MCF 10A (cell line): ENCODE measurements at regions not wholly inside any gene's neighbourhood (a gene's known extent, or its start where the extent isn't known, plus 50 kb on each side); places are given as distances from the start of the nearest gene placed in this dataset.

ENCODE experiments used
- BruUV-seq: library from RNA; stranded (reverse); fragments of 400-500 nt; replicated peaks from 2 replicates; lab custom pipeline; 2021; lab: Mats Ljungman, UMichigan
- CTCF ChIA-PET: fragments of 300-600 bp; sonication (Branson Sonifier 250); formaldehyde crosslinking; extraction: SDS; loops from one replicate; lab custom pipeline; 2021; ENCODE audit warnings: antibody characterized with exemption, inconsistent platforms; lab: Yijun Ruan, JAX
- POLR2A ChIA-PET: fragments of 300-600, 350-650 bp; sonication (Branson Sonifier 250); formaldehyde crosslinking; extraction: SDS; loops from one replicate; lab custom pipeline; 2020; ENCODE audit warnings: antibody characterized with exemption, inconsistent platforms; lab: Yijun Ruan, JAX
- DNase-seq: peaks from one replicate; pipeline ENCODE4 v3.0.0-alpha.2; 2018; ENCODE audit not compliant: unreplicated experiment
- H3K27ac Mint-ChIP-seq: one replicate; pipeline ENCODE4 v1.8.0; 2022; ENCODE audit warnings: mild to moderate bottlenecking, low read depth, mixed read lengths; ENCODE audit not compliant: unreplicated experiment
- H3K27me3 Mint-ChIP-seq: one replicate; pipeline ENCODE4 v1.8.0; 2022; ENCODE audit warnings: mixed read lengths; ENCODE audit not compliant: insufficient read depth, unreplicated experiment
- H3K36me3 Mint-ChIP-seq: one replicate; pipeline ENCODE4 v1.8.0; 2022; ENCODE audit warnings: mild to moderate bottlenecking, moderate library complexity, mixed read lengths; ENCODE audit not compliant: insufficient read depth, unreplicated experiment
- H3K4me1 Mint-ChIP-seq: one replicate; pipeline ENCODE4 v1.8.0; 2022; ENCODE audit warnings: mixed read lengths; ENCODE audit not compliant: insufficient read depth, unreplicated experiment
- H3K4me3 Mint-ChIP-seq: one replicate; pipeline ENCODE4 v1.8.0; 2022; ENCODE audit warnings: mild to moderate bottlenecking, moderate library complexity, mixed read lengths; ENCODE audit not compliant: unreplicated experiment
- H3K9me3 Mint-ChIP-seq: one replicate; pipeline ENCODE4 v1.8.0; 2022; ENCODE audit warnings: mixed read lengths; ENCODE audit not compliant: unreplicated experiment
- CTCF ChIP-seq: fragments of 200-600 bp; IDR thresholded peaks from one replicate; pipeline ENCODE4 v1.8.0; 2022; ENCODE audit warnings: antibody characterized with exemption, mild to moderate bottlenecking; ENCODE audit not compliant: unreplicated experiment
- intact Hi-C: fragments of 100-400 bp; cut with micrococcal nuclease; formaldehyde crosslinking; loops from 2 replicates; pipeline ENCODE4 v1.14.1; 2022

GRCh38 chr9:30970812-30971211, 1413.6 kb upstream of the ACO1 start:
- Mint-ChIP-seq H3K4me3 (no peak overlapping the region), H3K4me1 (no peaks in the 10 kb centered on the region), H3K36me3 (no peaks in the 10 kb centered on the region), H3K27me3 (peaks cover 29% of the 10 kb centered on the region), H3K9me3 (no peaks in the 10 kb centered on the region), H3K27ac (no peak overlapping the region)
- TF ChIP-seq CTCF = no peak
- no TSS peak for BruUV-seq
- POLR2A ChIA-PET = no interaction called here
- intact Hi-C loops = no loop called here
- peak; percentile 3 for DNase-seq
- CTCF ChIA-PET = no interaction called here

GRCh38 chr9:30972654-30973053, 1411.8 kb upstream of the ACO1 start:
- intact Hi-C loops = no loop called here
- H3K27me3 Mint-ChIP-seq = peaks cover 23% of the 10 kb centered on the region
- no peaks in the 10 kb centered on the region for H3K4me1 Mint-ChIP-seq
- POLR2A ChIA-PET = no interaction called here
- no peak for TF ChIP-seq CTCF
- CTCF ChIA-PET = interaction anchor here (0.6 to 0.7 kb wide), 4 partner anchors 168 to 1887 kb away, joined by 3 read pairs; no protein-coding TSS in a partner anchor
- peaks cover 2% of the 10 kb centered on the region for H3K36me3 Mint-ChIP-seq
- no peak for DNase-seq
- BruUV-seq = no TSS peak
- no peak overlapping the region for H3K27ac Mint-ChIP-seq
- H3K4me3 Mint-ChIP-seq = no peak overlapping the region
- no peaks in the 10 kb centered on the region for H3K9me3 Mint-ChIP-seq

GRCh38 chr9:30977965-30978364, 1406.5 kb upstream of the ACO1 start:
- intact Hi-C loops = no loop called here
- Mint-ChIP-seq H3K4me1 (no peaks in the 10 kb centered on the region), H3K36me3 (peaks cover 6% of the 10 kb centered on the region), H3K27me3 (peaks cover 23% of the 10 kb centered on the region), H3K27ac (no peak overlapping the region), H3K4me3 (no peak overlapping the region), H3K9me3 (peaks cover 9% of the 10 kb centered on the region)
- DNase-seq = no peak
- no peak for TF ChIP-seq CTCF
- ChIA-PET POLR2A (no interaction called here), CTCF (no interaction called here)
- BruUV-seq = no TSS peak

- ChIA-PET CTCF (no interaction called here), POLR2A (interaction anchor here (1.3 kb wide), 1 partner anchor 9 kb away, joined by 3 read pairs; no protein-coding TSS in a partner anchor)
- no peak overlapping the region for H3K4me3 Mint-ChIP-seq
- peaks cover 26% of the 10 kb centered on the region for H3K27me3 Mint-ChIP-seq
- no peak for TF ChIP-seq CTCF
- H3K36me3 Mint-ChIP-seq = peaks cover 6% of the 10 kb centered on the region
- intact Hi-C loops = no loop called here
- DNase-seq = no peak
- peaks cover 9% of the 10 kb centered on the region for H3K9me3 Mint-ChIP-seq
- H3K4me1 Mint-ChIP-seq = no peaks in the 10 kb centered on the region
- no TSS peak for BruUV-seq
- H3K27ac Mint-ChIP-seq = no peak overlapping the region
These were observed 1402.1 kb upstream of the ACO1 start for GRCh38 chr9:30982301-30982700.
